ENCODE measurements at regions not wholly inside any gene's neighbourhood (a gene's known extent, or its start where the extent isn't known, plus 50 kb on each side); places are given as distances from the start of the nearest gene placed in this dataset.

GRCh38 chr6:23655525-23655924, 470.5 kb upstream of the NRSN1 start:
- no peak for TF ChIP-seq CTCF (conservative IDR thresholded peaks at IDR 0.05)
- TF ChIP-seq ZFX (IDR thresholded peaks at IDR 0.05), result no peak
